ENCODE measurements at regions not wholly inside any gene's neighbourhood (a gene's known extent, or its start where the extent isn't known, plus 50 kb on each side); places are given as distances from the start of the nearest gene placed in this dataset.
A peak's percentile ranks its signal among the peaks of the same experiment; 100 is the strongest.

DNA sequence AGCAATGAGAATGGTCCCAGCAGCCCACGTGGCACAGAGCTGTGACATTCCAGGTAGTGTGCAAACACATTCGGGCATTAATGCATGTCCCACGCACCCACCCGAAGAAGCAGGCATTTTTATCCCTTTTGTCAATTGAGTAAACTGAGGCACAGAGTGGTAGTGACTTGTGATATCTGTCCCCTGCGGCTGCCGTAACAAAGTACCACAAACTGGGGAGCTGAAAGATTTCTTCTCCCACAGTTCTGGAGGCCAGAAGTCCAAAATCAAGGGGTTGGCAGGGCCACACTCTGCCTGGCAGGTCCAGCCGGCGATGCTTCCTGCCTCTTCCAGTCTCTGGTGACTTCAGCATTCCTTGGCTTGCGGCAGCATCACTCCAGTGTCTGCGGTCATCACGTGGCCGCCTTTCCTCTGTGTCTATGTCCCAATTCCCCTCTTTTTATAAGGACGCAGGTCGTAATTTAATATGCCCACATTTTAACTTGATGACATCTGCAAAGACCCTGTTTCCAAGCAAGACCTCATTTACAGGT, 221.9 kb upstream of the GSE1 start:
- Histone ChIP-seq H3K27me3 (no peaks in the 10 kb centered on the region), H3K4me3 (no peak overlapping the region), H3K9me3 (no peaks in the 10 kb centered on the region), H3K36me3 (no peaks in the 10 kb centered on the region), H3K27ac (no peak overlapping the region), H3K4me1 (peaks cover 56% of the 10 kb centered on the region)
- 87% methylated on average over 12 of the region's 14 CpGs for WGBS
- DNase-seq (ENCODE audit: low spot score in 2 of 2): no peak
- TF ChIP-seq POLR2AphosphoS5 (IDR thresholded peaks at IDR 0.05): no peak

DNA sequence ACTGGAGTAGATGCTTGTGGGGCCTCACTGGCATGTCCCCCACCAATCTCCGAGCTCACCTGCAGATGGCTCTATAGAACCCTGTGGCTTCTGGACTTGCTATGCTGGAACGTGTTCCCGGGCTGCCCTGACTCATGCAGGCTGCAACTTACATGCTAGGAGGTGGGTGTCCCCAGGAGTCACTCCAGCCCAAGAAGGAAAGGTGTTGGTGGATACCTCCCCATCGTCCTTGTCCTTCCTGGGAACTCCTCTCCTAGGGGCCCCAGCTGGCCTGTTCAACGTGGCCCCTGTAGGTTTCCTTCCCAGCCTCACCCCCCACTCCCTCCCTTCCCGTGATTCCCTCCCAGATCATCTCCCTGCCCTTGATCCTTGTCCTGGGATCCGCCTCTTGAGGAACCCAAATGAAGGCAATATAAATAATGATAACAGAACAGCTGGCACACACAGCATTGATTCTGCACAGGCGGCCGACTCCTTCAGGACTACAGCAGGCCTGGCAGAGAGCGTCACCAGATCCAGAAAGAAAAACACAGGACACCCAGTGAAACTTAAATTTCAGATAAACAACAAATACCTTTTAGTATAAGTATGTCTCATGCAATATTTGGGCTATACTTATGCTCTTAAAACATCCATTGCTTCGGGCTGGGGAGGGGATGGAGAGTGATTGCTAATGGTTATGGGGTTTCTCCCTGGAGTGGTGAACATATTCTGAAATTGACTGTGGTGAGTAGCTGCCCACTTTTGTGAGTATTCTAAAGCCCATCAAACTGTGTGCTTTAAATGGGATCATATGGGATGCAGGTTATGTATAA, 221.1 kb upstream of the GSE1 start:
- Histone ChIP-seq H3K36me3 (no peaks in the 10 kb centered on the region), H3K9me3 (no peaks in the 10 kb centered on the region), H3K4me1 (peaks cover 64% of the 10 kb centered on the region), H3K27me3 (no peaks in the 10 kb centered on the region), H3K27ac (no peak overlapping the region), H3K4me3 (no peak overlapping the region)
- 68% methylated on average over 11 of the region's 11 CpGs for WGBS
- peak in 1 of 2 donors; percentile 59 for DNase-seq (ENCODE audit: low spot score in 2 of 2)
- no peak for TF ChIP-seq POLR2A (IDR thresholded peaks at IDR 0.05)
- no peak for TF ChIP-seq EP300 (IDR thresholded peaks at IDR 0.05)
- TF ChIP-seq POLR2AphosphoS5 (IDR thresholded peaks at IDR 0.05): no peak
- TF ChIP-seq, protein P1, sequence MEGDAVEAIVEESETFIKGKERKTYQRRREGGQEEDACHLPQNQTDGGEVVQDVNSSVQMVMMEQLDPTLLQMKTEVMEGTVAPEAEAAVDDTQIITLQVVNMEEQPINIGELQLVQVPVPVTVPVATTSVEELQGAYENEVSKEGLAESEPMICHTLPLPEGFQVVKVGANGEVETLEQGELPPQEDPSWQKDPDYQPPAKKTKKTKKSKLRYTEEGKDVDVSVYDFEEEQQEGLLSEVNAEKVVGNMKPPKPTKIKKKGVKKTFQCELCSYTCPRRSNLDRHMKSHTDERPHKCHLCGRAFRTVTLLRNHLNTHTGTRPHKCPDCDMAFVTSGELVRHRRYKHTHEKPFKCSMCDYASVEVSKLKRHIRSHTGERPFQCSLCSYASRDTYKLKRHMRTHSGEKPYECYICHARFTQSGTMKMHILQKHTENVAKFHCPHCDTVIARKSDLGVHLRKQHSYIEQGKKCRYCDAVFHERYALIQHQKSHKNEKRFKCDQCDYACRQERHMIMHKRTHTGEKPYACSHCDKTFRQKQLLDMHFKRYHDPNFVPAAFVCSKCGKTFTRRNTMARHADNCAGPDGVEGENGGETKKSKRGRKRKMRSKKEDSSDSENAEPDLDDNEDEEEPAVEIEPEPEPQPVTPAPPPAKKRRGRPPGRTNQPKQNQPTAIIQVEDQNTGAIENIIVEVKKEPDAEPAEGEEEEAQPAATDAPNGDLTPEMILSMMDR (IDR thresholded peaks at IDR 0.05): no peak

DNA sequence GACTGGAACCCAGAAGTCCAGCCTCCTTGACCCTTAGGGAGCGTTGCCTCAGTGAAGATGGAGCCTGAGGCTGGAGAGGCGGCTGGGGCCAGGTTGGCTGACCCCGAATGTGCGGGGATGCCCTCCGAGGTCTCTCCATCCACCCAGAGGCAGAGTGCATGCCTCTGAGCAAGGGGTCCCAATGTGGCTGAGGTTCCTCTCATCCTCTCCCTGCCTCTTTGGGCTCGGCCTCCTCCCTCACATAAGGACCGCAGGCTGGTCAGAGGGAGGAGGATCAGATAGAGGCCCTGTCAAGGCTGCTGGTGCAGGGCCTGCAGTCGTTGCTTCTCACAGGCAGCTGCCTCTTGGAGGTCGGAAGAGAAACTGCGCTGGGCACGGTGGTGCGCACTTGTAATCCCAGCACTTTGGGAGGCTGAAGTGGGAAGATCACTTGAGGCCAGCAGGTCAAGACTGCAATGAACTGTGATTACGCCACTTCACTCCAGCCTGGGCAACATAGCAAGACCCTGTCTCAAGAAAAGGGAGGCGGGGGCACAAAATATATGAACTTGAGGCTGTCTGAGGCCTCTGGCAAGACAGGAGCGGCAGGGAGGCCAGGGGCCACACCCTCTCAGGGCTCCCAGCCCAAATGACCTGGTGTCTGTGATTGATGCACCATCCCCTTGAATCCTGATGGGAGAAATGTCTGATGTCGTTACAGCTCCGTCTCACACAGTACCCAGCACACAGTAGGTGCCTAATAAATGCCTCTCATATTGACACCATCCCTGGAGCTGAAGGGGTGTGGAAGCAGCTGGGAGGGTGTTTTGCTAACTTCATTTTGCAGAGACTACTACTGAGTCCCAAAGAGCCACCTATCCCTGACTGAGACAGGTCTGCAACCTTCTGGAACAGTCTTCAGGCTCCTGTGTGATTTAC, 220.1 kb upstream of the GSE1 start:
- 95% methylated on average over 13 of the region's 17 CpGs for WGBS
- H3K4me3 ChIP-seq: no peak overlapping the region
- H3K27ac ChIP-seq: no peak overlapping the region
- no peak for TF ChIP-seq EP300 (IDR thresholded peaks at IDR 0.05)
- TF ChIP-seq, protein P1 (IDR thresholded peaks at IDR 0.05): no peak
- DNase-seq (ENCODE audit: low spot score in 2 of 2): peak; percentile 46 to 66
- H3K9me3 ChIP-seq: no peaks in the 10 kb centered on the region
- no peaks in the 10 kb centered on the region for H3K36me3 ChIP-seq
- peaks cover 72% of the 10 kb centered on the region for H3K4me1 ChIP-seq
- no peaks in the 10 kb centered on the region for H3K27me3 ChIP-seq

DNA sequence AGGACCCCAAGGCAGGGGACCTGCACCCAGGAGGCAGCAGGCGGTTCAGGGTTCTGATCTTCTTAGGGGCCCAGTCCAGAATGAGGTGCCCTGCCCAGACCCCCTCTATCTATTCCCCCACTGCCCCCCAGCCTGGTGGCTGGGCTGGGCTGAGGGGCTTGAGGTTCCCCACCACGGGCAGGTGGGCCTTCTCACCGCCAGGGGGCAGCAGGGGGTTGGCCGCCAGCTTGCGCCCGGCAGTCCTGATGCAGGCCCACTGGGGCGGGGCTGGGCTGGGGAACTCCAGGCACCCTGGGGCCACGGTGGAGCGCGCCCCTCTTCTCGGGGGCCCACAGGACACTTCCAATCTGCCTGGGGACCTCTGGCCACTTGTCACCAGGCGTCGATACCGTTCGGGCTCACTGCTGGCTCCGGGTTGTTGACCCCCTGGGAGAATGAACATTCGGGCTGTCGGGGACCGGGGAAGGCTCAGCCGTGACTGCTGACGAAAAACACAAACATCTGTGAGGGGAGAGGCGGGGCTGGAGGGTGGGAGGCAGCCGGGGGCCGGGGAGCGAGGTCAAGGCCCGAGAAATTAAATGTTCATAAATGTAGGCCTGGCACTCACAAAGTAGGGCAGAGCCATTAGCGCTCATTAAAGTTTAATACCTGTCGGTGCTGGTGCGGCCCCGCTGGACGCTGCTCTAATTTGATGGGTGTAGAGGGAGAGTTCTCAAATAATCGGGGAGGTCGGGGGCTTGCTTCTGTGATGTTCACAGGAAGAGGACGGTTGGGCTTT, 219.3 kb upstream of the GSE1 start:
- Histone ChIP-seq H3K36me3 (no peaks in the 10 kb centered on the region), H3K4me1 (peaks cover 72% of the 10 kb centered on the region), H3K4me3 (no peak overlapping the region), H3K9me3 (no peaks in the 10 kb centered on the region), H3K27ac (no peak overlapping the region), H3K27me3 (no peaks in the 10 kb centered on the region)
- DNase-seq (ENCODE audit: low spot score in 2 of 2): peak in 1 of 2 donors; percentile 81
- TF ChIP-seq POLR2A (IDR thresholded peaks at IDR 0.05) (no peak), POLR2AphosphoS5 (IDR thresholded peaks at IDR 0.05) (no peak)
- TF ChIP-seq, protein P1 (IDR thresholded peaks at IDR 0.05): peak; percentile 33 to 81
- WGBS: 73% methylated on average over 24 of the region's 34 CpGs

DNA sequence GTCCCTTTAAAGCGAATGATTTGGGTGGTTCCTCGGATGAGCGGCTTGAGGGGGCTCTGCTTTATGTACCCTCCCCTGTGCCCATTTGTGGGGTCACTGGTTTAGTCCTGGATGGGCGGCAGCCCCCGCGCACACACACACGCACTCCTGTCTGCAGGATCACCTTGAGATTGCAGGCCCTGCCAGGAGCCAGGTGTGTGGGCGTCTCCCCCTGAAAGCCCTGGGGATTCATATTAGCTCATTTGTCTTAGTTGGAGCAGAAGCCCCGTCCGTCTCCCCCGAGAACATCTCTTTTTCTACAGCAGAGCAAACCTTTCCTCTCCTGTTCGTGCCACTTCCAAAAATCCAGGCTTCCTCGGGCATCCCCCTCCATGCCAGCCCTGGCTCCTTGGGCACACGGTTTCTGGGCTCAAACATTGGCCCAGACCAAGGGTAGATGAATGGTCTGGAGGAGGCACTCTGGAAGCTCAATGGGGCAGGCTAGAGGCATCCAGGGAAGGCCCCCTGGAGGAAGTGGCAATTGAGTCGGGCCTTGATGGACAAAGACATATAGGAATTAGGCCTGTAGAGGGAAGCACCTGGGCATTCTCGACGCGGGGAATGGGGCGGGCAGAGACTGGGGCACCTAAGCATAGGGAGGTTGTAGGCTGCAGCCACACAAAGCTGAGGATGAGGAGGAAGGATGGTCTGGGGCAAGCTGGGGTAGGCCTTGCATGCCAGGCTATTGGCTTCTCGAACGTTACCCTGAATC, 218.5 kb upstream of the GSE1 start:
- H3K27ac ChIP-seq: peak overlapping the region; percentile 74

More for the DNA sequence above, 218.5 kb upstream of the GSE1 start:
- TF ChIP-seq POLR2AphosphoS5 (IDR thresholded peaks at IDR 0.05) (no peak), EP300 (IDR thresholded peaks at IDR 0.05) (no peak), POLR2A (IDR thresholded peaks at IDR 0.05) (no peak)
- TF ChIP-seq, protein P1 (IDR thresholded peaks at IDR 0.05): no peak
- 77% methylated on average over 17 of the region's 21 CpGs for WGBS
- Histone ChIP-seq H3K9me3 (no peaks in the 10 kb centered on the region), H3K36me3 (no peaks in the 10 kb centered on the region), H3K4me1 (peaks cover 70% of the 10 kb centered on the region), H3K27me3 (no peaks in the 10 kb centered on the region), H3K4me3 (no peak overlapping the region)
- peak in 1 of 2 donors; percentile 61 for DNase-seq (ENCODE audit: low spot score in 2 of 2)
